HCT116 (cell line): ENCODE measurements at regions not wholly inside any gene's neighbourhood (a gene's known extent, or its start where the extent isn't known, plus 50 kb on each side); places are given as distances from the start of the nearest gene placed in this dataset.

Source experiments
- ATF3 ChIP-seq: IDR thresholded peaks from 2 replicates; pipeline ENCODE4 v1.6.1; 2012
- CTCF ChIP-seq, 3 experiments: fragments of 200-600 bp in 1 of 3; sonication (generic) in 1 of 3; IDR thresholded peaks in 2 of 3; conservative IDR thresholded peaks in 1 of 3; 2 replicates each; pipeline ENCODE4 v1.5.1; 2012 to 2017; ENCODE audit warnings: low read depth in 2 of 3, low read length in 2 of 3, antibody characterized with exemption in 1 of 3, borderline replicate concordance in 1 of 3, control low read depth in 1 of 3, mild to moderate bottlenecking in 1 of 3, mixed read lengths in 1 of 3, mixed run types in 1 of 3, moderate library complexity in 1 of 3; ENCODE audit not compliant: insufficient read depth in 1 of 3
- EZH2 ChIP-seq: fragments of 200-600 bp; sonication (generic); IDR thresholded peaks from 2 replicates; pipeline ENCODE4 v1.6.1; 2017; ENCODE audit warnings: antibody characterized with exemption, mixed run types
- FOSL1 ChIP-seq: IDR thresholded peaks from 2 replicates; pipeline ENCODE4 v1.6.1; 2012; ENCODE audit warnings: low read depth
- POLR2A ChIP-seq: IDR thresholded peaks from 2 replicates; pipeline ENCODE4 v1.7.0; 2011; ENCODE audit warnings: borderline replicate concordance; ENCODE audit not compliant: insufficient read depth, insufficient read length; ENCODE audit errors: extremely low read depth
- POLR2AphosphoS5 ChIP-seq: IDR thresholded peaks from 2 replicates; pipeline ENCODE4 v1.6.1; 2011; ENCODE audit warnings: mild to moderate bottlenecking, low read depth, low read length, moderate library complexity
- REST ChIP-seq: IDR thresholded peaks from 2 replicates; pipeline ENCODE4 v1.6.1; 2012; ENCODE audit warnings: low read depth
- SRF ChIP-seq: IDR thresholded peaks from 2 replicates; pipeline ENCODE4 v1.6.1; 2012; ENCODE audit warnings: low read depth
- ZFX ChIP-seq: fragments of 450-650 bp; IDR thresholded peaks from 2 replicates; pipeline ENCODE4 v1.6.1; 2017

GRCh38 chr20:24089576-24089975 is 101.0 kb upstream of the GGTLC1 start:
- no peak for TF ChIP-seq POLR2AphosphoS5
- TF ChIP-seq EZH2 = no peak
- no peak for TF ChIP-seq CTCF (IDR thresholded peaks at IDR 0.05 in 2 of 3, conservative IDR thresholded peaks at IDR 0.05 in 1 of 3; ENCODE audit: borderline replicate concordance in 1 of 3, insufficient read depth in 1 of 3, low read depth in 2 of 3, low read length in 2 of 3)
- TF ChIP-seq ATF3 = no peak
- TF ChIP-seq ZFX = no peak
- no peak for TF ChIP-seq REST
- no peak for TF ChIP-seq POLR2A
- TF ChIP-seq SRF = no peak
- no peak for TF ChIP-seq FOSL1
